Upper lobe of left lung (tissue), 4 donors: ENCODE measurements at regions not wholly inside any gene's neighbourhood (a gene's known extent, or its start where the extent isn't known, plus 50 kb on each side); places are given as distances from the start of the nearest gene placed in this dataset.

Experiments
- POLR2AphosphoS5 ChIP-seq, 2 donors: sonication (generic); formaldehyde crosslinking; IDR thresholded peaks; one replicate each; pipeline ENCODE4 v1.5.1; 2017; ENCODE audit warnings: antibody characterized with exemption in 2 of 2
- TF ChIP-seq, protein P1 (sequence below), 6 experiments: fragments of 450-650 bp in 4 of 6; fragments of 200-600 bp in 2 of 6; sonication (generic) in 2 of 6; IDR thresholded peaks; one replicate each; pipeline ENCODE4 v1.5.1; 2016 to 2019; ENCODE audit warnings: antibody characterized with exemption in 6 of 6

DNA sequence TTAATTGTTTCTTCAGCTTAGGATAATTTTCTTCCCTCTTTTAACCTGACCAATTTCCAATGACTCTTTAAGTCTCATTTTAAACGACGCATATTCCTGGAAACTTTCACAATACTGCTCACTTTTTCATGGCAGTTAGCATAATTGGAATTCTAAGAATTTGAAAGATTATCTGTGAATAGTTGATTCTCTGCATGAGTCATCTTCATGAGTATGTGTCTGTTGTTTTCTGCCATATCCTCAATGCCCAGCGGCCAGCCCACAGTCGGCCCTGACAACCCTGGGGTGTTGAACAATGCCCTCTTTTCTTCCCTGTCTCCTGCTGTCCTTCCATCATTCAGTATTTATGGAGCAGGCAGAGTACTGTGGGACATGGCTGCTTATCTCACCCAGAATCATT, 554.2 kb downstream of the CDH26 start:
- TF ChIP-seq, protein P1, sequence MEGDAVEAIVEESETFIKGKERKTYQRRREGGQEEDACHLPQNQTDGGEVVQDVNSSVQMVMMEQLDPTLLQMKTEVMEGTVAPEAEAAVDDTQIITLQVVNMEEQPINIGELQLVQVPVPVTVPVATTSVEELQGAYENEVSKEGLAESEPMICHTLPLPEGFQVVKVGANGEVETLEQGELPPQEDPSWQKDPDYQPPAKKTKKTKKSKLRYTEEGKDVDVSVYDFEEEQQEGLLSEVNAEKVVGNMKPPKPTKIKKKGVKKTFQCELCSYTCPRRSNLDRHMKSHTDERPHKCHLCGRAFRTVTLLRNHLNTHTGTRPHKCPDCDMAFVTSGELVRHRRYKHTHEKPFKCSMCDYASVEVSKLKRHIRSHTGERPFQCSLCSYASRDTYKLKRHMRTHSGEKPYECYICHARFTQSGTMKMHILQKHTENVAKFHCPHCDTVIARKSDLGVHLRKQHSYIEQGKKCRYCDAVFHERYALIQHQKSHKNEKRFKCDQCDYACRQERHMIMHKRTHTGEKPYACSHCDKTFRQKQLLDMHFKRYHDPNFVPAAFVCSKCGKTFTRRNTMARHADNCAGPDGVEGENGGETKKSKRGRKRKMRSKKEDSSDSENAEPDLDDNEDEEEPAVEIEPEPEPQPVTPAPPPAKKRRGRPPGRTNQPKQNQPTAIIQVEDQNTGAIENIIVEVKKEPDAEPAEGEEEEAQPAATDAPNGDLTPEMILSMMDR (IDR thresholded peaks at IDR 0.05) = no peak
- TF ChIP-seq POLR2AphosphoS5 (IDR thresholded peaks at IDR 0.05) = no peak
